Astrocyte of the hippocampus (primary cell): ENCODE measurements at regions not wholly inside any gene's neighbourhood (a gene's known extent, or its start where the extent isn't known, plus 50 kb on each side); places are given as distances from the start of the nearest gene placed in this dataset.
"Not testable (repeated sequence)": the region's sequence is repeated elsewhere in the genome, so short reads cannot be mapped to it uniquely, and the experiment has no call there.

ENCODE experiments used
- DNase-seq: peaks from one replicate; pipeline ENCODE4 v3.0.0; 2011; ENCODE audit warnings: low read depth, low spot score

DNA sequence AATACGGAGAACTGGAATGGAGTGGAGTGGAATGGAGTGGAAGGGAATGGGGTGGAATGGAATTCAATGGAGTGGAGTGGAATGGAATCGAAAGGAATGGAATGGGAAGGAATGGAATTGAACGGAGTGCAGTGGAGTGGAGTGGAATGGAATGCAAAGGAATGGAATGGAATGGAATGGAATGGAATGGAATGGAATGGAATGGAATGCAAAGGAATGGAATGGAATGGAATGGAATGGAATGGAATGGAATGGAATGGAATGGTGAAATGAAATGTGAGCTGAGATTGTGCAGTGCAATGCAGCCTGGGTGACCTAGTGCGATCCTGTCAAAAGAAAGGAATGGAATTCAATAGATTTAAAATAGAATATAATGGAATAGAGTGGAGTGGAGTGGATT lies 357.3 kb upstream of the WSB1 start:
- DNase-seq, result not testable (repeated sequence)

DNA sequence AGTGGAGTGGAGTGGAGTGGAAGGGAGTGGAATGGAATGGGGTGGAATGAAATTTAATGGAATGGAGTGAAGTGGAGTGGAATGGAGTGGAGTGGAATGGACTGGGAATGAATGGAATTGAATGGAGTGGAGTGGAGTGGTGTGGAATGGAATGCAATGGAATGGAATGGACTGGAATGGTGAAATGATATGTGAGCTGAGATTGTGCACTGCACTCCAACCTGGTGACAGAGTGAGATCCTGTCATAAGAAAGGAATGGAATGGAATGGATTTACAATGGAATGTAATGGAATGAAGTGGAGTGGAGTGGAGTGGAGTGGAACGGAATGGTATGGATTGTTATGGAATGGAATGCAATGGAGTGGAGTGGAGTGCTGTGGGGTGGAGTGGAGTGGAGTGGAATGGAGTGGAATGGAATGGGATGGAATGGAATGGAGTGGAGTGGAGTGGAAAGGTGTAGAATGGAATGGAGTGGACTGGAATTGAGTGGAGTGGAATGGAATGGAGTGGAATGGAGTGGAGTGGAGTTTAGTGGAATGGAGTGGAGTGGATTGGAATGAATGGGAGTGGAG lies 356.1 kb upstream of the WSB1 start:
- not testable (repeated sequence) for DNase-seq

DNA sequence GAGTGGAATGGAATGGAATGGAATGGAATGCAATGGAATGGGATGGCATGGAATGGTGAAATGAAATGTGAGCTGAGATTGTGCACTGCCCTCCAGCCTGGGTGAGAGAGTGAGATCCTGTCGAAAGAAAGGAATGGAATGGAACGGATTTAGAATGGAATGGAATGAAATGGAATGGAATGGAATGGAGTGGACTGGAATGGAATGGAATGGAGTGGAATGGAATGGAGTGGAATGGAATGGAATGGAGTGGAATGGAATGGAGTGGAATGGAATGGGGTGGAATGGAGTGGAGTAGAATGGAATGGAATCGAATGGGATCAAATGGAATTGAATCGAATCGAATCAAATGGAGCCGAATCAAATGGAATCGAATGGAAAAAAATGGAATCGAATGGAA lies 354.2 kb upstream of the WSB1 start:
- not testable (repeated sequence) for DNase-seq

DNA sequence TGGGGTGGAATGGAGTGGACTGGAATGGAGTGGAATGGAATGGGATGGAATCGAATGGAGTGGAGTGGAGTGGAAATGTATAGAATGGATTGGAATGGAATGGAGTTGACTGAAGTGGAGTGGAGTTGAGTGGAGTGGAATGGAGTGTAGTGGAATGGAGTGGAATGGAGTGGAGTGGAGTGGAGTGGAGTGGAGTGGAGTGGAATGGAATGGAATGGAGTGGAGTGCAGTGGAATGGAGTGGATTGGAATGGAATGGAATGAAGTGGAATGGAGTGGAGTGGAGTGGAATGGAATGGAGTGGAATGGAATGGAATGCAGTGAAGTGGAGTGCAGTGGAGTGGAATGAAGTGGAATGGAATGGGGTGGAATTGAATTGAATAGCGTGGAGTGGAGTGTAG lies 353.3 kb upstream of the WSB1 start:
- not testable (repeated sequence) for DNase-seq

DNA sequence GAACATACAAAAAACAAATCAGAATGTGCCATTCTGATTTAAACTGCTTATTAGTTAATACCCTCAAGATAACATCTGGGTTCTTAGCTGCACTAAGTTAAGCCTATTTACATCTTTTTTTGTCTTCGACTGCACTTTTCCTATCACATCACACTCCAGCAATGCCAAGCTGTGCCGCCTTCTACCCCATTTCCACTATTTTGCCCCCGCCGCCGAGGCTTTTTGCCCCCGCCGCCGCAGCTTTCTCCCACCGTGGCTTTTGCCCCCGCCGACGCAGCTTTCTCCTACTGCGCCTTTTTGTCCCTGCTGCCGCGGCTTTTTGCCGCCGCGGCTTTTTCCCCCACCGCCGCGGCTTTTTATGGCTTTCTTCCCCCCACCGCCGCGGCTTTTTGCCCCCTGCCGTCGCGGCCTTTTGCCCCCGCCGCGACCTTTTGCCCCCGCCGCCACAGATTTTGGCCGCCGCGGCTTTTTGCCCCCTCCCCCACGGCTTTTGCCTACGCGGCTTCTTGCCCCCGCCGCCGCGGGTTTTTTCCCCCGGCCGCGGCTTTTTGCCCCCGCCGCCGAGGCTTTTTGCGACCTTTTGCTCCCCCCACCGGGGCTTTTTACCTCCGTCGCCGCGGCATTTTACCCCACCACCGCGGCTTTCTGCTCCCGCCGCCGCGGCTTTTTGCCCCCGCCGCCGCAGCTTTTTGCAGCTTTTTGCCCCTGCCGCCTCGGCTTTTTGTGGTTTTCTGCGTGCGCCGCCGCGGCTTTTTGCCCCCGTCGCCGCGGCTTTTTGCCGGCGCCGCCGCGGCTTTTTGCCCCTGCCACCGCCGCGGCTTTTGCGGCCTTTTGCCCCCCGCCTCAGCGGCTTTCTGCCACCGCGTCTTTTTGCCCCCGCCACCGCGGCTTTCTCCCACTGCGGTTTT lies 331.4 kb upstream of the WSB1 start:
- DNase-seq, result no peak

DNA sequence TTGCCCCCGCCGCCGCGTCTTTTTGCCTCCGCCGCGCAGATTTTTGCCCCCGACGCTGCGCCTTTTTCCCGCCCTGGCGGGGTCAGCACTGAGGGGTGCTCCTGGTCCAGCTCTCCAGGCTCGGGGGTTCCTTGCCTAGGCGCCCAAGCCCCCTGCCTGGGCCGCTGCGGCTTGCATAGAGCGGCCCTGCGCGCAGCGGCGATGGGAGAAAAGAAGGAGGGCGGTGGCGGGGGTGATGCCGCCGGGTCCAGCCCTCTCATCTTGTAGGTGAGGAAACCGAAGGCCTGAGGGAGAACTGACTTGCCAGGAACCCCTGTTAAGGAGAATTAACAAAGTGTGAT lies 330.8 kb upstream of the WSB1 start:
- DNase-seq, result no peak

DNA sequence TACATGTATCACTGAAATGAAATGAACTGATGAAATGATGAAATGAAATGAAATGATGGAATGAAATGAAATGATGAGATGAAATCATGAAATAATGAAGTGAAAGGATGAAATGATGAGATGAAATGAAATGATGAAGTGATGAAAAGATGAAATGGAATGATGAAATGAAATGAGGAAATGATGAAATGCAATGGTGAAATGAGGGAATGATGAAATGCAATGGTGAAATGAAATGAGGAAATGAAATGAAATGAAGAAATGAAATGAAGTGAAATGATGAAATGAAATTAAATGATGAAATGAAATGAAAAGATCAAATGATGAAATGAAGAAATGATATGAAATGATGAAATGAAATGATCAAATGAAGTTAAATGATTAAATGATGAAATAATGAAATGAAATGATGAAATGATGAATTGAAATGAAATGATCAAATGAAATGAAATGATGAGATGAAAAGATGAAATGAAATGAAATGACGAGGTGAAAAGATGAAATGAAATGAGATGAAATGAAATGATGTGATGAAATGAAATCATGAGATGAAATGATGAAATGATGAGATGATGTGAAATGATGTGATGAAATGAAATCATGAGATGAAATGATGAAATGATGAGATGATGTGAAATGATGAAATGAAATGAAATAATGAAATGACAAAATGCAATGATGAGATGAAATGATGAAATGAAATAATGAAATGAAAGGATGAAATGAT lies 327.9 kb upstream of the WSB1 start:
- not testable (repeated sequence) for DNase-seq

DNA sequence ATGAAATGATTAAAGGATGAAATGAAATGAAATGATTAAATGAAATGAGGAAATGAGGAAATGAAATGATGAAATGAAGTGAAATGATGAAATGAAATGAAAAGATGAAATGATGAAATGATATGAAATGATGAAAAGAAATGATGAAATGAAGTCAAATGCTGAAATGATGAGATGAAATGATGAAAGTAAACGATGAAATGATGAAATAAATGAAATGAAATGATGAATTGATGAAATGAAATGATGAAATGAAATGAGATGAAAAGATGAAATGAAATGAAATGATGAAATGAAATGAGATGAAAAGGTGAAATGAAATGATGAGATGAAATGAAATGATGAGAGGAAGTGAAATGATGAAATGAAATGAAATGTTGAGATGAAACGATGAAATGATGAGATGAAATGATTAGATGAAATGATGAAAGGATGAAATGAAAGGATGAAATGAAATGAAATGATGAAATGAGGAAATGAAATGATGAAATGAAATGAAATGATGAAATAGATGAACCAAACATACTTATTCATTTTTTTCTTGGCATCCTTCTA lies 327.2 kb upstream of the WSB1 start:
- DNase-seq, result not testable (repeated sequence)

DNA sequence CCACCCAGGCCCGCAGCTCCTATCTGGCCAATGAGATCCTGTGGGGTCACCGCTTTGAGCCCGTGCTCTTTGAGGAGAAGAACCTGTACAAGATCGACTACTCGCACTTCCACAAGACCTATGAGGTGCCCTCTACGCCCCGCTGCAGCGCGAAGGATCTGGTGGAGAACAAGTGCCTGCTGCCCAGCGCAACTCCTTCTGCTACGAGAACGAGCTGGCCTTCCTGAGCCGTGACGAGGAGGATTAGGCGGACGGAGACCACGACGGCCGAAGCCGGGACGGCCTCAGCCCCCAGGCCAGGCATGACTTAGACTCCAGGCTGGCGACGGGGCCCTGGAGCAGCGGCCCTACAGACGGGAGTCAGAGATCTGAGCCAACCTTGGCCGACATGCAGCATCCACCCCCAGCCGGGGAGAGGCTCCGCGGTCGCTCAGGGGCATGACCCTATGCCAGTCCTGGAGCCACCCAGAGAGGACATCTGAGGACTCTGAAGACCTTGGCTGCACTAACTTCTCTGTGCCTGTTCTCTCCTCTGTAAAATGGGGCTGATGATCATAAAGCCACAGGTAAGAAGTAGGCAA lies 312.0 kb upstream of the WSB1 start:
- not testable (repeated sequence) for DNase-seq

DNA sequence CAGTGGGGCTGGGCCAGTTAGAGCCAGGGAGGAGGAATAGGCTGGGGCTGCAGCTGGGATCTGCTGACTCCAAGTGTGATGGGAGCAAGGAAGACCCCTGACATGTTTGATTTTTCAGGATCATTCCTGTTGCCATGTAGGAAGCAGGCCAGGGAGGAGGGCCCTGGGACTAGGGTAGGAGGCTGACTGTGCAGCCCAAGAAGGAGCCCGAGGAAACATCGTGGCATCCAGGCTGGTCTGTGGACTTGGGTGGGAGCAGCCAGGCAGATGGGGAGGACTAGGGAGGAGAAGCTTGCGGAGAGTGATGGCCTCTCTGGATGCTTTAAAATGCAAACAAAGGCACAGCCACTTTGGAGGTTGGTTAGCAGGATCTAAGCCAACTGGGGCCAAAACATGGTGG lies 311.4 kb upstream of the WSB1 start:
- DNase-seq, result not testable (repeated sequence)

DNA sequence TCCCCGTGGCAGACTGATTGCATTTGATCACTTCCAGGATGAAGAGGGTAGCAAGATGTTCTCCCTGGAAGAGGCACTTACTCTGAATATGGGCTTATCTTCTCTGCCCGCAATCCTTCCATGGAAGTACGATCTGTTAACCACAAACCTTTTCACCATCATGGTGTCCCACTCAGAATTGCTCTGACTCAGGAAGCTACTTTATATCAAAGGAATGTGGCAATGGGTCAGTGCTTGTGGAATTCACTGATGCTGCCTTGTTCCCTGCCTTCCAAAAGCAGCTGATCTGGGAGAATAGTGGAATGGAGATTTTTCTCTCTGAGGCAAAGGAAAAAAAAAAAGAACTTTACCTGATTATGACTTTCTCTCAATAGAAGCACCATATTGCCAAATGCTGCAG lies 306.1 kb upstream of the WSB1 start:
- DNase-seq, result not testable (repeated sequence)

DNA sequence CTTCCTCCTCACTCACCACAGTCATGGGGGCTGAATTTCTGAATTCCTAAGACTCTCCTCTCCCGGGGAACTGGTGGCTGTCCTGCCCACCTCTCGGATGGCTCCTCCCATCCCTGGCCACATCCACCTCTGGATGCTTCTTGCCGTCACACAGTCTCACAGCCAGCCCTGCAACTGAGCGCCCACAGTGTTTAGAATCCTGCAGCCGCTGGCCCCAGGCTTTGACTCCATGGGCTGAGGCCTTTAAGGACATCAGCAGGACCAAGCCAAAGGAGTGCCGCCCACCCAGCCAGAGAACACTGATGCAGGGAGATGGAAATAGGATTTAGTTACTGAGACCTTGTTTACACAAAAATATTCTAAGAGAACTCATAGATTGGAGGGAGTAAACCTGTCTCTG lies 299.3 kb upstream of the WSB1 start:
- not testable (repeated sequence) for DNase-seq

DNA sequence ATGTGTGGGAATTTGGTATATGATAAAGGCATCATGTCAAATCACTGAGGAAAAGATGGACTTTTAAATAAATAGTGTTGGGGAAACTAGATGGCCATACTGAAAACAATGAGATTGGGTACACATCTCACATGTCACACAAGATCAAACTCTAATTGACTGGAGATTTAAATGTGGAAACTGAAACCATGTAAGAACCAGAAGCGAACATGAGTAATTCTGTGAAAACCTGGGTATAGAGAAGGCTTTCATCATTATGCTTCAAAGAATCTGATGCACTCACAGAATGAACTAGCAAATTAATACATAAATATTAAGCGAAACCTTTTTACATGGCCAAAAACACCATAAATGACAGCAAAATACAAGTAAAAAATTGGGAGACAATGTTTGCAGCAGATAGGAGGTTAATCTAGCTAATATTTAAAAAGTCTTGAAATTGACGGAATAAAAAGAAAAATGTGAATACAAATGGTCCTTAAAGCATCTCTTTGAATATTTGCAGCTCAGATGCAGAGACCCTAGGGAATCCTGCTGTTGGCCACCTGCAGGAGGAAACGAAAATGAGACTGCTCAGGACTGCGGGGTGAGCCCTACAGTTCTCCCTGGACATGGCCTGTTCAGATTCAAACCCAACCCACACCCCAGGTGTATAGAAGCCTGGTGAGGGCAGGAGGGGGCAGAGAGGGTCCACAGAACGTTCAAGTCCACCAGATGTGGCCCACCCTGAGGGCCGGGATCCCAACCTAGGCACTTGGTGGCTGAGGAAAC lies 297.6 kb upstream of the WSB1 start:
- not testable (repeated sequence) for DNase-seq

DNA sequence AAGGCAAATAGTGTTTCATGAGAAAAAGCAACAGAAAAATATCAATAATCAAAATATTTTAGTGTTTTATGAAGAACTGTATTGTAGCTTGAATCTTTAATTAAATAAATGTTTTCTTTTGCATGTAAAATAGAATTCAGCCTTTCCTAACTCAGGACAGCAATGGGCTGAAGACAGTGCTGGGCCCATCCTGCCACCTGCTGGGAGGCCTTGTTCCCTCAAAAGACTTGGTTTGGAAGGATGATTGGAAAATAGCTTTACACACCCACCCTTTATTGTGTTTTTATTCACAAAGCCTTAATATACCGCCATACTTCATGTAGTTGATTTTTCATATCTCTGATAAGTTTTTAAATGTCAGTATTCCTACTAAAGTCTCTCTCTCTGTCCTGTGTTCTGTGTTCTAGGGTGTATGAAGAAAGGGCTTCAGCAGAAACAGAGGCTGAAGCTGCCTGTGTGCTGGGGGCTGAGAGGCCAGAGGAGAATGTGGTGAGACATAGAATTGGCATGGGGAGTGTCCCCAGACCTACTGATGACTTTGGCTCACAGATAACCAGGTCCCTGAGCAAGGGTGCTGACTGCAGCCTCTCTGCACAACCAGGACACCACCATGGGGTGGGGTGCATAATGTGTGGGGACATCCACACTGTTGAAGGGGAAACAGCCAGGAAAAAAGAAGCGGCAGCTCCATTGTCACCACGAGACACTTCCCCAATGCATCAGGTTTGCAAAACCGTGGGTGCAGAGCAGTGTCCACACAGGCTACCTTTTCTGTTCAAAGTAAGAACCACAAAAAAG lies 286.0 kb upstream of the WSB1 start:
- not testable (repeated sequence) for DNase-seq

DNA sequence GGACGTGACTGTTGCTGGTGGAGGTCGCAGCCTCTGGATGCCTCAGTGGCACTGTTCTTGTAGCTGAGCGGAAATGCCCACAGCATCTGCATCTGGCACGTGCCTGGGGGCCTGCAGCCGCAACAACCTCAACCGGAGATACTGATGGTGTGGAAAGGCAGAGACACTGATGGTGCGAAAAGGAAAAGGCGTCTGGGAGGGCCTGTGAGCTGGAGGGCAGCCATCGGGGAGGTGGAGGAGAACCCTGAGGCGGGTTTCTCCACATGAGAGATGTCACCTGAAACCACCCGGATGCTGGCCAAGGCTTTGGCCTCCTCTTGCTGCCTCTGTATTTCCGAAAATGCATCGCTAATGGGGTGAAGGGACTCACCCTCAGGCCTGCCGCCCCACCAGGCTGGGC lies 284.8 kb upstream of the WSB1 start:
- DNase-seq, result no peak

DNA sequence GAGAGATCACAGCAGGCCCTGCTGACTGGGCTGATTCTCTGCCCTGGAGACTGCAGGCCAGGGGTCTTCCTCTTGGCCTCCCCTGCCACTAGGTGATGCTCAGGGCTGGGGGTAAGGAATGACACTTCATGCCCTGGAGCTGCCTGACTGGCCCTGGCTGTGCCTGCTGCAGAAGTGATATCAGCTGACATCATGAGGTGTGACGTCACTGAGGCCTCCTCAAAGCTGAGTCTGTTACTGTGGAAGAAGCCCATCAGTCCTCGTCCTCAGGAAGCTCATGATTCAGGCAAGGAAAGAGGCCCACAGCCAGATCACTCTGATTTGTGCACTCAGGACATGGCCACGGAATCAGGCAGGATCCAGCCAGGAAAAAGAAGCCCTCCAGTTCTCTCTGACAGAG lies 283.8 kb upstream of the WSB1 start:
- DNase-seq, result not testable (repeated sequence)

DNA sequence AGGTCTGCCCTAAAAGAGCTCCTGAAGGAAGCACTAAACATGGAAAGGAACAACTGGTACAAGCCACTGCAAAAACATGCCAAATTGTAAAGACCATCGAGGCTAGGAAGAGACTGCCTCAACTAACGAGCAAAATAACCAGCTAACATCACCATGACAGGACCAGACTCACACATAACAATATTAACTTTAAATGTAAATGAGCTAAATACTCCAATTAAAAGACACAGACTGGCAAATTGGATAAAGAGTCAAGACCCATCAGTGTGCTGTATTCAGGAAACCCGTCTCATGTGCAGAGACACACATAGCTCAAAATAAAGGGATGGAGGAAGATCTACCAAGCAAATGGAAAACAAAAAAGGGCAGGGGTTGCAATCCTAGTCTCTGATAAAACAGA lies 263.4 kb upstream of the WSB1 start:
- DNase-seq, result not testable (repeated sequence)

DNA sequence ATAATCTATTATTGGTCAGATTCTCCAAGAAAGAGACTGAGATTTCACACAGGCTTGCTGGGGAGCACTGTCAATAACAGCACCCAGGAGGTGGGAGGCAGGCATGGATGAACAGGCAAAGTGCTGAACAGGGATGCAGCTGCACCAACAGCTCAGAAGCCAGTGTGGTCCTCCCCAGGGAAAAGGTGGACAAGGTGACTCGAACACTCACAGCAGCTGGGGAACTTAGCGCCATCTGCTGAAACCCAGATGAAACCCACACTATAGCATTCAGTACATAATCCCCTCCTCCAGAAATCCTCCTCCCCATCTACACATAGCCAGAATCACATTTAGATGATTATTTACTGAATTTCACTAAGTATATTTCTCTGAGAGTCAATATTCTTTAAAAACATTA lies 255.2 kb upstream of the WSB1 start:
- no peak for DNase-seq

DNA sequence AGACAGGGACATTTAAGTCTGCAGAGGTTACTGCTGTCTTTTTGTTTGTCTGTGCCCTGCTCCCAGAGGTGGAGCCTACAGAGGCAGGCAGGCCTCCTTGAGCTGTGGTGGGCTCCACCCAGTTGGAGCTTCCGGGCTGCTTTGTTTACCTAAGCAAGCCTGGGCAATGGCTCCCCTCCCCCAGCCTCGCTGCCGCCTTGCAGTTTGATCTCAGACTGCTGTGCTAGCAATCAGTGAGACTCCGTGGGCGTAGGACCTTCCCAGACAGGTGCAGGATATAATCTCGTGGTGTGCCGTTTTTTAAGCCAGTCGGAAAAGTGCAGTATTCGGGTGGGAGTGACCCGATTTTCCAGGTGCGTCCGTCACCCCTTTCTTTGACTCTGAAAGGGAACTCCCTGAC lies 248.9 kb upstream of the WSB1 start:
- not testable (repeated sequence) for DNase-seq

DNA sequence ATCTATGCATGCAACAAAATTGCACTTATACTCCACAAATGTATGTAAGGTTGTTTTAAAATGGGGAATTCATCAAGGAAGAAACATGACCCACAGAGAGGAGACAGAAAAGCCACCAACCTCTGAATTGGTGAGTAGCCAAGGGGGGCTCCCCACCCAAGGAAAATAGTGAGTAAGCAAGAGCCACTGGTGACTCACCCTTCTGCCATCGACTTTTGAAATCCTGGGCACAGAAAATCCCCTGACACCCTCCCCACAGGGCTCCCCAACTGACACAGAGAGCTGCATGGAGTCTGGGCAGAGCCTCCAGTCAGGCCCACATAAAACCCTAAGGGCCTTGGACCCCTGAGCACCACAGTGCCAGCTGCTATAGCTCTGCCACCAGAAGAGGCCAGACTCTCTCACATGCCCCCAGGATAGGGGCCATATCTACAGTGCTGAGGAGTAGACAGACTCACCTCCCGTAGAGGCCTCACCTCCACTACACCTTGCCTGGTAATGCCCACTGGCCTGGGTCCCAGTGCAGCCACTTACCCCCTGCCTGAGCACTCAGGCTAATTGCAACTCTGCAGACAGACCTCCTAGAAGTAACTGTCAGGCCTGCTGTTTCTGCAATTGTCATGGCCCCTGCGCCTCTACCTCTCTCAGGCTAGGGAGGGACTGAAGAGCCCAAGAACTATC lies 244.7 kb upstream of the WSB1 start:
- DNase-seq, result no peak
